ENCODE measurements at regions not wholly inside any gene's neighbourhood (a gene's known extent, or its start where the extent isn't known, plus 50 kb on each side); places are given as distances from the start of the nearest gene placed in this dataset.
"Not testable (repeated sequence)": the region's sequence is repeated elsewhere in the genome, so short reads cannot be mapped to it uniquely, and the experiment has no call there.

DNA sequence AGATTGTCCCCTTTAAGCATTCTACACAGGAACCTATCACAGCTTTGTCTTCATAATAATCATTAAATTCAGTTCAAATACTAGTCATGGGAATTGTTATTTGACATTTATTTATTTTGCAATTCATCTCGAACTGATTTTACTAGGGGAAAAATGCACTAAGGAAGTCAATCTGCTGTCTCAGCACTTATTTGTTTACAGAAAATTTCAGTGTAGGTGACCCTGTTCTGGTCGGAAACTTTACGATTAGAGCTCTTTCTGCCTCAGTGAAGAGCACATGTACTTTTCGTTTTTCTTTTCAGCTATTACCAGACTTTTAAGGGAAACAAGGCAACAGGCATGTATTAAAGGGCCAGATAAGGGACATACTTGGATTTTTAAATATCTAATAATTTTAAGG is 1405.7 kb upstream of the ZEB2 start:
- no peak for DNase-seq

DNA sequence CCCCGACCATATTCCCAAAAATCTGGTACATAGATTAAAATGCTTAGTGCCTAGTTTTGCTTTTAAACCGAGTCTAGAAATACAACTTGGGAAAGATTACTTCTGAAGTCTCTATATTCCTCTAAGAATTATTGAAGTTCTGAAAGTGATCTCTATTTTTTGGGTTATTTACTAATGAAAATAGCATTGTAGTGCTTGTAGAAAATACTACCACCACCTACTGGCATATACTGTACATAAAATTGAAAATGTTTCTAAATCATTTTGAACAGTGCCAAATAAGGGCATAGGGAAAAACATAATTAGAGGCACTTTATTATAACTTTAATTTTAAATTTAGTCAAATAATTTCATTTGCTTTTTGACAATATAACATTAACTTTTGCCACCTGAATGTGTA is 1399.6 kb upstream of the ZEB2 start:
- DNase-seq = peak; percentile 2

DNA sequence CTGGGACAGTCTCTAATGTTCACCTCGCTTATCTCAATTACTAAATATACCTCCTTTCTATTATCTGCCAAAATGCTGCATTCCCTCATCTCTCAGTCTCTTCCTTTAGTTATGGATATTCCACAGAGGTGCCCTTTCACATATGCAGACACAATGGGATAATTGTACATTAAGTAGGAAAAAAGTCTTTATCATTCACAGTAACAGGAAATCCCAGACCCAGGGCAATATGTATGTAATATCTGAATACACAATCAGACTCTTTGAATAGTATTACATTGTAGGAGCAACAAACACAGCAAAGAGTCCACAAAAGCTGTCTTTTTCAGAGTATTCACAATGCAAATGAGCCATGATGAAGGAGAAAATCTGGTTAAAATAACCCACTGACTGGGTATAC is 1399.0 kb upstream of the ZEB2 start:
- DNase-seq = no peak

DNA sequence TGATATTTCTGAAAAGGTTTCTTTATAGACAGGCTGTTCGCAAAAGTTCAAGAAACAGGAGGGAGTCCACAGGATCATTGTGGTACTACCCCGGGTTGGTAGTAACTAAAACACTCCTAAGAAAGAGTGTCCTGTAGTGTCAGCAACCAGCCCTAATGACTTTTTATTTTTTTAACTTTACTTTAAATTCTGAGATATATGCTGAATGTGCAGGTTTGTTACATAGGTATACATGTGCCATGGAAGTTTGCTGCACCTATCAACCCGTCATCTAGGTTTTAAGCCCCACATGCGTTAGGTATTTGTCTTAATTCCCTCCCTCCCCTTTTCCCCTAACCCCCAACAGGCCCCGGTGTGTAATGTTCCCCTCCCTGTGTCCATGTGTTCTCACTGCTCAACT is 1396.9 kb upstream of the ZEB2 start:
- no peak for DNase-seq

DNA sequence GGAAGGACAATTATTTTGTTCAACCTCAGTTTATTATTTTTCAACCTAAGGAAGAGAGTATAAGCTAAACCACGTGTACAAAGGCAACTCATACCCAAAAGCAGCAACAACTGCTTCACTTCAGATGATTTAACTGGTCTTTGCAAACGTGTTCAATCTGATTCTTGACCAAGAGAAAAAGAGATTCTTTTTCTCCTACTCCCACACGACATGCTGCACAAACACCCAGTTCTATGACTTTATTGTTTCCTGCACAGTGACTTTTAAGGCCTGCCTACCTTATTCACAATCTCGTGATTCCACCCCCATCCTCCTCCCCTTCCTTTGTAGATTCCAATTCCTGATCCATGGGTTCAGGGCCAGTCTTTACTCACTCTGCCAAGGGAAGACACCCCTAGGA is 1394.8 kb upstream of the ZEB2 start:
- no peak for DNase-seq

DNA sequence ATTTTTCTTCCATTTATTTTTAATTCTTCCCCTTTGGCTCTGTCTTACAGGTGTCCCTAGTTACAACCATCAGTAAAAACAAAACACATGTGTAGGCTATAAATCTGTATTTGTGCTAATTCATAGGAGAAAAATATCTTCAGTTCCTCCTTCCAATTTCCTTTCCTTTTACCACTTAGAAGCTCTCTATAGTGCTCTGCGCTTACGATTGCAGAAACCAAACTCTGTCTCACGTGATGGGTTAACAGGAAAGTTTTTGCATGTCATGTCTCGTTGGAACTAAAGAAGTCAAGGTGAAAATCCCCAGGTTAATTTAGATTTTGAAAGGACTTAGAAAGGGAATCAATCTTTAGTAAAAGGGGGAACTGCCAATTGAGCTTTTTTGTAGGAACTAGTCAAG is 1390.5 kb upstream of the ZEB2 start:
- no peak for DNase-seq

DNA sequence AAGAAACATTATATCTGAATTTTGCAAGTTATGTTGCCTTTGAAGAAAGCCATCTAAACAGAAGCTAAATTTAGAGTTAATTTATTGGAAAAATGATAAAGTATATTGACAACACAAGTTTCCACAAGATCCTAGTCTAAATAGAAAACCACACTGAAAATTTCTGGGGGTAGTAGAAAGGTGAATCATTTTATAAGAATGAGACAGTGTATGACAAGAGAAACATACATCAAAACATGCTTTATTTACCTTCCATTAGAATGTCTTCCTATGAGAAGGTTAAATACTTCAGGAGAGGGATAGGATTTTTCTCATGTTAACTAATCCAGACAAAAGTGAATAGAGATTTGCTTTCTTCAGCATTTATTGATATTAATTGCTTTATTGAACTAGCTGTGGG is 1389.8 kb upstream of the ZEB2 start:
- DNase-seq = no peak

DNA sequence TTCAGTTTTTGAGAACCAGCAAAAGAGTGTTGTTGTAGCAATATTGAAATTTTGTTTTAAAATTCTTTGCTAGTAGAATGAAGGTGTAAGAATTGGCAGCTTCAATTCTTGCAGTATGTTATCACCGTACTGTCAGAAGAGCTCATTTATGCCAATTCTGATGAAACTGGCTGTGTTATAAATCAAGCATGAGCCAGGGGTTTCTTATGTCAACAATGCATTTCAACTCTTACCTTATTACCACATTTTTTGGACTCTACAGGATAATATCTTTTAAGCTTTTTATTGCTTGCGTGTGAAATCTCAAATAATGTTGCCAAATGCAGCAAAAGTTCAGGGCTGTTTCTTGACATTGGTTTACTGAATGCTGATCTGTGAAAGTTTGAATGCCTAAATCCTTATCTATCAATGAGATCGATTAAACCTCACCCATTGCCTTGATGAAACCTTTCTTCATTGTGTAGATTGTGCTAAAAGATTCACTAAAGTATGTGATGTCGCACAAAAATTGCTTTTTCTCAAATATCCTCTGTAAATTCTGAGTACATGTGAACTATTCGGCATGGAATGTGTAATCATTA is 1389.3 kb upstream of the ZEB2 start:
- DNase-seq = no peak

DNA sequence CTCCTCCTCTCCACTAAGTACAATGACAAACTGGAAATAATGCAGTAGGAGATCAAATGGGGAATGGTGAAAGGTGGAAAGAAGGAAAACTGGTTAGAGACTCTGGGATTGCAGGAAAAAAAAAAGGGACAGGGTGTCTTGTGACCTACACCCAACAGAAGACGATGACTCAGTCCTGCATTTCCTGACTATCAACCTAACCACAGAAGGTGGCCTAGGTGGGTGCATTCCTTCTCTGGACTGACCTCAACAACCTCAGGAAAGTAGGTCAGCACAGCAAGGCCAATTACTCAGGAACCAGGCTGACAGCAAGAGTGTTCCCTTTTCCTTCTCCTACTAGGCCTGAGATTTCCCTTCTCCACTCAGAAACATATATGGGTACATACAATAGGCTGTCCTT is 1386.4 kb upstream of the ZEB2 start:
- DNase-seq = no peak

DNA sequence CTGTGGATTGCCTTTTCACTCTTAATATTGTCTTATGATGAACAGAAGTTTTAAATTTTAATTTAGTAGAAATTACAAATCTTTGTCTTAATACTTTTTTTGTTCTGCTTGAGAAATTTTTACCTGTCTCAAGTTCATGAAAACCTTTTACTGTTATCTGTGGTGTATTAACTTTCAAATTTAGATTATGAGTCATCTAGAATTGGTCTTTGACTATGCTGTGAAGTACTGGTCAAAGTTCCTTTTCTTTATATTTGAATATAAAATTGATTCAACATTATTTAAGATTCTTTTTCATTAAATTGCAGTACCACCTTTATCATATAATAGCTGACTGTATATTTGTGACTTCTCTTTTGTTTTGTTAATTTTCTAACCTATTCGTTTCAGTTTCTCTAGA is 1385.5 kb upstream of the ZEB2 start:
- no peak for DNase-seq

DNA sequence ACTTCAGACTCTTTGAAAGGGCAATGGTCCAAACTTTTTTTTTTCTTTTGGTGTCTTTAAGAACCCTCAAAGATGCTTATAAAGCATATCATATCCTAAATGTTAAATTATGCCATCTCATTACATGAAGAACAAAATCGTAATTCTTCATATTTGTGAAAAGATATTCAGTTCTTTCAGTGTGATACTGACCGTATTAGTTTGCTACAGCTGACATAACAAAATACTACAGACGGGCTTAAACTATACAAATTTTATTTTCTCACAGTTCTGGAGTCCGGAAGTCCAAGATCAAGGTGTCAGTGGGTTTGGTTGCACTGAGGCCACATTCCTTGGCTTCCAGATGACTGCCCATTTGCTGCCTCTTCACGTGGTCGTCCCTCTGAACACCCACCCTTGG is 1377.2 kb upstream of the ZEB2 start:
- no peak for DNase-seq

DNA sequence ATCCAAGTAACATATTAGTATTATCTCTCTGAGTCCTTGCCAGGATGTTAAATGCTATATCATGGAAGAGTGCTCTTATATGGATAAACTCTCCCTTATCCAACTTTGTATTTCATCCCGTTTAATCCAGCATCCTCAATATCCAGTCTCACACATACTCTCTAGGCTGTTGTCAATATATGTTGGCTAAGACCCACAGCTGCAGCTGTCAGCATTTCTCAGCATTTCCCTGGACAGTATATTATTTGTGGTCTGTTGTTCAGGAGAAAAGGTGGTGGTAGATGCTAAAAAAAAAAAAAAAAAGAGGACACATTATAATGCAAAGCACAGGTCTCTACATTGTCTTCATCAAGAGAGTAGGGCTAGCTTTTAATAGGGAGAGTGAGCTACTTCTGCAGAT is 1368.0 kb upstream of the ZEB2 start:
- no peak for DNase-seq

DNA sequence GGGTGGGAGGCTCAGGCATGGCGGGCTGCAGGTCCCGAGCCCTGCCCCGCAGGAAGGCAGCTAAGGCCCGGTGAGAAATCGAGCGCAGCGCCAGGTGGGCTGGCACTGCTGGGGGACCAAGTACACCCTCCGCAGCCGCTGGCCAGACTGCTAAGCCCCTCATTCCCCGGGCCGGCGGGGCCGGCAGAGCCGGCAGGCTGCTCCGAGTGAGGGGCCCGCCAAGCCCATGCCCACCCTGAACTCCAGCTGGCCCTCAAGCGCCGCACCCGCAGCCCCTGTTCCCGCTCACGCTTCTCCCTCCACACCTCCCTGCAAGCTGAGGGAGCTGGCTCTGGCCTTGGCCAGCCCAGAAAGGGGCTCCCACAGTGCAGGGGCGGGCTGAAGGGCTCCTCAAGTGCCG is 1361.1 kb upstream of the ZEB2 start:
- not testable (repeated sequence) for DNase-seq

DNA sequence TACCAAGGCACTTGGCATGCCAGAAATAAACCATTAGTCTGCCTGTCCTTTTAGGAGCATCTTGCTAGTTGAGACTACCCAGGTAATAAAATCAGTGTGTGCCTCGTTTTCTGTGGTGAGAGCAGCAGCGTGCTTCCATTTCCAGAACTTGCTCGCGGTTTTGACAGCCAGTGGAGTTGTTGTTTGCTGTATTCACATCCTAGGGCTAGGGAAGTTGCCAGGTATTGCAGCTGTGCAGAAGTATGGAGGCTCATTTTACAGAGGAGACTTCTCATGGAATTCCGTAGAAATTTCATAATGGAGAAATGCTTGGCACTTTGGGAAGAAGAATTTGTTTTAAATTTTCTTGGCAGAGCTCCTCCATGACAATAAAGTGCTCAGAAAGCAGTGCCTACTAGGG is 1355.1 kb upstream of the ZEB2 start:
- no peak for DNase-seq

DNA sequence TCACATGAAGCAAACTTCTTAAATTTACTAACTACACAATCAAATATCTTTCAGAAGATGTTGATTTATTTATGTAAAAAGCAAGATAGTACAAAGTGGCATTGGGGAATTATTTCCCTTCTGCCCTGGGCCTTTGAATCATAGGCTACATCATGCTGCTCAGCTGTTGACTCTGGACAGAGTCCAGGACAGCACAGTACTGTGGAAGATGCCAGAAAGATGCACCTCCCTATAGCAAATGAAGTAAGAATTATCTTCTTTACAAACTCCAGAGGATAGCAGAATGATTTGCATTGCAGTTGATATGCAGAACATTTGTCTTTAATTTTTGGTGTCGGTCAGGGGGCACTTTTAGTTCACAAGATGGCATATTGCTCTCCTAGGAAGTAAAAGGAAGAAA is 1354.5 kb upstream of the ZEB2 start:
- no peak for DNase-seq

DNA sequence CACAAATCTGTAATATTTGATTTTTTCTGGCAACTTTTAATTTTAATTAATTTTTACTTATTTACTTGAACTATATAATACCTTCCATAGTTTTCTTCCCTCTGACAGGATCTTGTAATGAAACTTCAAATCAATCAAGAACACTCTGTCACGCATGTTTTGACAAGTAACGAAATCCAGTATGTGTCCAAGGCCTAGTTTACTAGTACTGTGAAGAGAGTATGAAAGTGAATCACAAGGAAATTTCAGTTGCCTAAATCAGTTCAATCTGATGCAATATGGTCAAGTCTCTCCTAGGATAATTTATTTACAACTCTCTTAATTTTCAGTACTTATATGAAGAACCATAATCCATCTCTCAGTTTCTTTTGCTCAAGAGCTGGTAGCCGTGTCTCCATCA is 1344.6 kb upstream of the ZEB2 start:
- no peak for DNase-seq

DNA sequence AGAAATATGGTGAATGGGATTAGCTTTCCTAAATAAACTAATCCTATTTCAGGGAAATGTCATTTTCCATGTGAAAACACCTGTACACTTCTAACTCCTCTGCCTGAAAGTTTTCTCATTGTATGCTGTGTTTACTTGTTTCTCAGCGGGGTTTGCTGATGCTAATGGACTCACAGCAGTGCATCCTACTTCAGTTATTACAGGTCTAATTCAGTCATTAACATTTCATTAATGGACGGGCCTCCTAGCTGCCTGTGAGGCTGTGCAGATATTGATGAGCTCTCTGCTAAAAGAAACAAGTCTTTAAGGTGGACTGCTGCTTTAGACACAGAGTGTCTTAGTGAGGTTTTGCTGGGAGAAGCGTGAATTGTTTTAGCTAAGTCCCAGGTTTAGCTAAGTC is 1342.0 kb upstream of the ZEB2 start:
- DNase-seq = no peak

DNA sequence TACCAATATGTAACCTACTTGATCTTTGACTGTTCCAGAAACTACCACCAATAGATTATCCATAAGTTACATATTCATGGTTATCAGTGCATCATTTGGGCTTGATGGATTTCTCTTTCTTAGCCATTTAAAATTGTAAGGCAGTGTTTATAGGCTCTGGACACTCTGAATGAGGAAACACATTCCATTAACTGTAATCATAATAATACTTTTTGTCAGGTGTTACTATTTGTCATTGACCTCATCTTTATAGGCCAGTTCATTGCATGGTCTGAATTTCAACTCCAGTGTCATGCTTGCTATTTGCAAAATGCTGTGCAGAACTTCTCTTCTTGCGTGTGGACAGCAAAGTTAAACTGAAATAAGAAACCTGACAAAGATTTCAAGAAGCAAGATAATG is 1340.2 kb upstream of the ZEB2 start:
- no peak for DNase-seq

DNA sequence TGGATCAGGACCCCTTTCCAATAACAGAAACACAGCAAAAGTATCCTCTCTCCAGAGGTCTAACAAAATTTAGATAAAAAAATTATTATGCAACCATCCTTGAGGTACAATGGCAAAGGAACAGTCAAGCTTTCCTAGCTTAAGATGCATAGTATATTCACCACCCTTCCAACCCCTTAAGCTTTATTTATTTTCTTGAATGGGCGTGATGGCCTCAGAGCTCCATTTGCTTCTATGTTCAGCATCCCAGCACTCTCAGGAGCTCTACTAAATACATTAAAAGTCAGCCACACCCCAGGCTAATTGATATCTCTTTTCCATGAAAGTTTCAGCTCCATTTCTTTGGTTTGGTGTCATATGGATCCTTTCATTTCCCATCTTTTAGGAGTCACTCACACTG is 1335.2 kb upstream of the ZEB2 start:
- no peak for DNase-seq

DNA sequence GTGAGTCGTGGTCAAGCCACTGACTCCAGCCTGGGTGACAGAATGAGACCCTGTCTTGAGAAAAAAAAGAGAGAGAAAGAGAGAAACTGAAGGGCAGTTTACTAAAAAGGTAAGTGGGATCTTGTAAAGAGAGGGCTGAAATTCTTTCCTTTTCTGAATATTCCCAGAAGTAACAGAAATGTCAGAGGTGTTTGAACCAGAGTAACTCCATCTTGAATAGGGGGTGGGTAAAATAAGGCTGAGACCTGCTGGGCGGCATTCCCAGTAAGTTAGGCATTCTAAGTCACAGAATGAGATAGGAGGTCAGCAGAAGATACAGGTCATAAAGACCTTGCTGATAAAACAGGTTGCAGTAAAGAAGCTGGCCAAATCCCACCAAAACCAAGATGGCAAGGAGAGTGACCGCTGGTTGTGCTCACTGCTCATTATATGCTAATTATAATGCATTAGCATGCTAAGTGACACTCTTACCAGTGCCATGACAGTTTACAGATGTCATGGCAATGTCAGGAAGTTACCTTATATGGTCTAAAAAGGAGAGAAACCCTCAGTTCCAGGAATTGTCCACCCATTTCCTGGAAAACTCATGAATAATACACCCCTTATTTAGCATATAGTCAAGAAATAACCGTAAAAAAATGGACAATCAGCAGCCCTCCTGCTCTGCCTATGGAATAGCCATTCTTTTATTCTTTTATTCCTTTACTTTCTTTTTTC is 1334.3 kb upstream of the ZEB2 start:
- no peak for DNase-seq

DNA sequence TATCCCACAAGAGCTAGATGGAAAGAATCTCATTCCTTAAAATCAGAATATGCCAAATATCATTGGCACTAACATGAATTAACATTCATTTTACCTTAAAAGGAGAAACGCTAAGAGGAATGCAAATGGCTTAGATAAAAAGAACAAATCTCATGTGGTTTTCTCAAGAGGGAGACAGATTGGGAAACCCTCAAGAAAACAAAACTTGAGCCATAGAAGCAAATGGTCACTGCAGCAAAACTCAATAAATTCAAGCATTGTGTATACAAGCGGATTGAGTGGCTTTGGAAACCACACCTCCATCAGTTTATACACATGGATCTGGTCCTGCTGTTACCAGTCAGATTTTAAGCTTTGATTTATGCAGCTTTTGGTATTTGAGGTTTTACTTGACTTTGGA is 1331.8 kb upstream of the ZEB2 start:
- no peak for DNase-seq

DNA sequence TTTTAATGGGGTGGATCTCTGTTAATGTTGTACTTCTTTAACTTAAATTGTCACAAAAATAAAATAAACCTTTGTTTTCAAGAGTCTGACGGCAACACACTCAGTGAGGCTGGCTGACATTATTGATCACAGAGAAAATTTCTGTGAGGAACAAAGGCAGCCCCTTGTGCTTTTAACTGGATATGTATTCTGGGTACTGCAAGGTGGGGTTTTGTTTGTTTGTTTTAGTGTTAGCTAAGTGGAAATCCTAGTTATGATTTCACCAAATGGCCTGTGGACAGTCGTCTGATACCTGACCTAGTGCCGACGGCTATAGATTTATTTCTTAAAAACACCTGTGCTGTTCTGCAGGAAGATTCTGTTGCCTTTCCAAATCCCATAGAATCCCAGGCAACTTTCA is 1329.5 kb upstream of the ZEB2 start:
- DNase-seq = no peak

DNA sequence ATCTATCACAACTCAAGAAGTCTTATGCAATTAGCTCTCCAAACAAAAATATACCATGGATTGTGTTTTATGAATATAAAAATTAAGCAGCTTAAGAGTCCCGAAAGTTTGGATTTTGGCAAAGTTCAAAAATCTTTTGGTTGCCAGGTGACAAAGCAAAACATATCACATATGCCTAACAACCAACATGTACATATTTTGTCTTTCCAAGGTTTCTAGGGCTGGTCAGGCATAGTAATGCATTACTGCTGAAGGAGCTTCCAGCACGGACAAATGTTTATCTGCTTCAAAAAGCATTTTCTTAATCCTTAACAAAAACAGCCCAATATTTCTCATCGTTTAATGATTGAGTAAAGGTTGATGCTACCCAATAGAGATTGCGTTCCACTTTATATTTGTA is 1327.1 kb upstream of the ZEB2 start:
- no peak for DNase-seq

DNA sequence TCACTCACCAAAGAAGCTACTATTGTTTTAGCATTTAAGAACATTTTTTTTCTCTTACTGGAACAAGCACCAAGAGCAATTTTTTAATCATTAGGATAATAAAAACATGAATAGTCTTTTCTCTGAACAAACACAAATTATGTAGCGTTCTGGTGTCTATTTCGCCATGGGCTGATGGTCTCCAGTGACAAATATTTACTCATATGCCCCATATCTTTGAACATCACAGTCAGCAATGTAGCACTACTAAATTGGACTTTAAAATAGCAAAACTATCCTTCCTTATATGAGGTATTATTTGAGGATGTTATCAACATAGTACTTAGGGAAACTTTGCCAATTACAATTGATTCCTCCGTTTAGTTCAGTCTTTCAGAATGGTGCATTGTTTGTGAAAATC is 1326.0 kb upstream of the ZEB2 start:
- DNase-seq = no peak

DNA sequence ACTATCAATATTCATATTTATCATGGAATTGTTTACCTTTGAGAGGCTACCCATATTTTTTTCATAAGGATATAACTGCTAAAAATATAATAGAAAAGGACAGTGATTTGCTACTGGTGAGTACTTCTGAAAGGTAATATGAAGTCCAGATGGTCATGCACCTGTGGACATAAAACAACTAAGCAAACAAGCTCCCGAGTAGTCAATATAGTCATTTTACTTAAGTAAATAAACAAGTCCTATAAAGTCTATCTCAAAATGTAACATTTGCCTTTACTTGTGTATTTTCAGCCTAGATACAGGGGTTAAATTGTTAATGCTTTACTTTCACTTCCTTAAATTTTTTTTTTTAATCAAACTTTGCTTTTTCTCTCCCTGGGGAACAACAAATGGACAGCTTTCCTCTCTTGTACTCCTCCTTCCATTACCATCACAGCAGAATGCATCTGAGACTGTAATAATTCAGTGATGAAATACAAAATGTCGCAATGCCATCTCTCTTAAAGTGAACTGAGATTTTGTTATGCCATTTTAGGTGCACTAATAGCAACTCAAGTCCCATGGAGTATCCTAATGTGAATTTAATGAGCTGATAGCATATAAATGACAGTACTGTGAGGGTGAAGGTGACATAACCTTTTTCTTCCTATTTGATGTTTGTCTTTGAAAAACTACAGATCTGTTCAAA is 1325.4 kb upstream of the ZEB2 start:
- DNase-seq = no peak
